ENCODE measurements at regions not wholly inside any gene's neighbourhood (a gene's known extent, or its start where the extent isn't known, plus 50 kb on each side); places are given as distances from the start of the nearest gene placed in this dataset.
"Not testable (repeated sequence)": the region's sequence is repeated elsewhere in the genome, so short reads cannot be mapped to it uniquely, and the experiment has no call there.

DNA sequence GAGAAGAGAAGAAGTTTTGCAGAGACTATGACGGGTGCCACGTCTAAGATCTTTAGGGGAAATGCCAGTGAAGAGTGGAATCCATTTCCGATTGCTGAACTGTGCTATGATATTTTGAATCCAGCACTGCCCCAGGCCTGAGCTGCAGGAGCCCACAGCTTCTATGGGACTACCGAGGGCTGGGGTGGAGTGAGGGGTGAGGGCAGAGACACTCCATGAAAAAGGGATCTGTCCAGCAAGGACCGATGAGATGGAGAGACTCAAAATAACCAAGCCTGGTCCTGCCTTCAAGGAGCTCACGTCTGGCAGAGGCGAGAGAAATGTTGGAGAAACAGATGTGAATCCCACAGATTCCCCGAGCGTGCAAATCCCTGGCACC is 79.8 kb upstream of the MEF2A start:
- peak overlapping the region; percentile 21 for H3K27ac Mint-ChIP-seq
- peak; percentile 31 for ATAC-seq (ENCODE audit: low read depth)

GRCh38 chr15:99486371-99487336 is 79.1 kb upstream of the MEF2A start:
- H3K4me1 Mint-ChIP-seq, result peaks cover 15% of the 10 kb centered on the region
- H3K27ac Mint-ChIP-seq, result peak overlapping the region; percentile 21
- no peaks in the 10 kb centered on the region for H3K27me3 Mint-ChIP-seq
- H3K4me3 Mint-ChIP-seq, result peak overlapping the region; percentile 73
- ATAC-seq (ENCODE audit: low read depth), result peak; percentile 52
- no peaks in the 10 kb centered on the region for H3K36me3 Mint-ChIP-seq
- DNase-seq (ENCODE audit: low spot score in 2 of 2), result no peak
- H3K9me3 Mint-ChIP-seq, result no peaks in the 10 kb centered on the region

More for the DNA sequence above, 79.8 kb upstream of the MEF2A start:
- no peaks in the 10 kb centered on the region for H3K36me3 Mint-ChIP-seq
- H3K4me1 Mint-ChIP-seq, result peaks cover 15% of the 10 kb centered on the region
- H3K4me3 Mint-ChIP-seq, result peak overlapping the region; percentile 73
- no peaks in the 10 kb centered on the region for H3K9me3 Mint-ChIP-seq
- H3K27me3 Mint-ChIP-seq, result no peaks in the 10 kb centered on the region
- DNase-seq (ENCODE audit: low spot score in 2 of 2), result no peak

GRCh38 chr15:99487337-99487730 is 78.5 kb upstream of the MEF2A start:
- Mint-ChIP-seq H3K4me3 (peak overlapping the region; percentile 8), H3K27me3 (no peaks in the 10 kb centered on the region), H3K27ac (no peak overlapping the region), H3K9me3 (no peaks in the 10 kb centered on the region), H3K4me1 (peaks cover 15% of the 10 kb centered on the region), H3K36me3 (no peaks in the 10 kb centered on the region)
- ATAC-seq (ENCODE audit: low read depth) (no peak), DNase-seq (ENCODE audit: low spot score in 2 of 2) (no peak)

DNA sequence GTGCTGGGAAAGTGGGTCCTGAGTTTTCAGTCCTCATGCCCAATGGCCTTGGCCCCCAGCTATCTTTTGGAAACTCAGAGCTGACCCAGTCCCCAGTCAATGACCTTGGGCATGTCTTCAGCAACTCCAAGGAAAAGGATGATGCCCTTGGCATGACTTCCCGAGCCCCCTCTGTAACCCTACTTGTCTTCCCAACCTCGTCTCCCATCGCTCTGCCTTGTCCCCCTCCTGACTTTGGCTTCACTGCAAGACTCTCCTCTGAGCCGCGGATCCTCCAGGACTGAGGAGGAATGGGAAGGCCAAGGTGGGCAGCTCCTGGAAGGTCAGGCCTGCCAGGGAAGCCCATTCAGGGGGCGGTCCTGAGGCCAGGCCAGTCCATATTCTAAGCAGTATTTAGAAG is 73.5 kb upstream of the MEF2A start:
- DNase-seq (ENCODE audit: low spot score in 2 of 2) (no peak), ATAC-seq (ENCODE audit: low read depth) (no peak)
- Mint-ChIP-seq H3K9me3 (no peaks in the 10 kb centered on the region), H3K4me1 (peaks cover 14% of the 10 kb centered on the region), H3K27ac (no peak overlapping the region), H3K4me3 (no peak overlapping the region), H3K27me3 (no peaks in the 10 kb centered on the region), H3K36me3 (no peaks in the 10 kb centered on the region)

GRCh38 chr15:99492716-99493115 is 73.1 kb upstream of the MEF2A start:
- H3K36me3 Mint-ChIP-seq, result no peaks in the 10 kb centered on the region
- H3K27me3 Mint-ChIP-seq, result no peaks in the 10 kb centered on the region
- H3K4me1 Mint-ChIP-seq, result peaks cover 11% of the 10 kb centered on the region
- H3K9me3 Mint-ChIP-seq, result no peaks in the 10 kb centered on the region
- no peak overlapping the region for H3K27ac Mint-ChIP-seq
- DNase-seq (ENCODE audit: low spot score in 2 of 2) (no peak), ATAC-seq (ENCODE audit: low read depth) (no peak)
- H3K4me3 Mint-ChIP-seq, result no peak overlapping the region

DNA sequence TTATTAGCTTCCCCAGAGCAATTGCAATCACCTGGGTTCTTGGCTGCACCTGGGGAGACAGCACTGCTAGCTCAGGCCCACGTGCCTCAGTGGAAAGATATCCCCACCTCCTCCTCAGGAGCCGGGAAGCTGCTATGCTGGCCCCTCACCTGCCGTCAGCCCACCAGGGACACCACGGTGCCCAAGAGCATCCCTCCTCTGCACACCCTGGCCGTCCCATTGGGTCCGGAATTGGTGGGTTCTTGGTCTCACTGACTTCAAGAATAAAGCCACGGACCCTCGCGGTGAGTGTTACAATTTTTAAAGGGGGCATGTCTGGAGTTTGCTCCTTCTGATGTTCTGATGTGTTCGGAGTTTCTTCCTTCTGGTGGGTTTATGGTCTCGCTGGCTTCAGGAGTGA is 72.3 kb upstream of the MEF2A start:
- DNase-seq (ENCODE audit: low spot score in 2 of 2), result no peak
- peaks cover 11% of the 10 kb centered on the region for H3K4me1 Mint-ChIP-seq
- H3K4me3 Mint-ChIP-seq, result no peak overlapping the region
- H3K27me3 Mint-ChIP-seq, result no peaks in the 10 kb centered on the region
- H3K9me3 Mint-ChIP-seq, result no peaks in the 10 kb centered on the region
- H3K27ac Mint-ChIP-seq, result no peak overlapping the region
- no peaks in the 10 kb centered on the region for H3K36me3 Mint-ChIP-seq
- no peak for ATAC-seq (ENCODE audit: low read depth)

DNA sequence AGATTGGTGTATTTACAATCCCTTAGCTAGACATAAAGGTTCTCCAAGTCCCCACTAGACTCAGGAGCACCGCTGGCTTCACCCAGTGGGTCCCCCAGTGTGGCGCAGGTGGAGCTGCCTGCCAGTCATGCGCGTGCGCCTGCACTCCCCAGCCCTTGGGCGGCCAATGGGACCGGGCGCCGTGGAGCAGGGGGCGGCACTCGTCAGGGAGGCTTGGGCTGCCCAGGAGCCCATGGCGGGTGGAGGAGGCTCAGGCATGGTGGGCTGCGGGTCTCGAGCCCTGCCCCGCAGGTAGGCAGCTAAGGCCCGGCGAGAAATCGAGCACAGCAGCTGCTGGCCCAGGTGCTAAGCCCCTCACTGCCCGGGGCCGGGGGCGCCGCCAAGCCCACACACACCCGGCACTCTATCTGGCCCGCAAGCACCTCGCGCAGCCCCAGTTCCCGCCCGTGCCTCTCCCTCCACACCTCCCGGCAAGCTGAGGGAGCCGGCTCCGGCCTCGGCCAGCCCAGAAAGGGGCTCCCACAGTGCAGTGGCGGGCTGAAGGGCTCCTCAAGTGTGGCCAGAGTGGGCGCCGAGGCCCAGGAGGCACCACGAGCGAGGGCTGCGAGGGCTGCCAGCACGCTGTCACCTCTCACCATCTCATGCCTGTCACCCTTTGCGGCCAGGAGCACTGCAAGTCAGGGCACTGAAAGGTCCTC is 71.1 kb upstream of the MEF2A start:
- ATAC-seq (ENCODE audit: low read depth); H3K4me3 Mint-ChIP-seq; H3K27ac Mint-ChIP-seq; H3K9me3 Mint-ChIP-seq; H3K27me3 Mint-ChIP-seq; DNase-seq (ENCODE audit: low spot score in 2 of 2); H3K36me3 Mint-ChIP-seq: not testable (repeated sequence)
- H3K4me1 Mint-ChIP-seq, result peaks cover 11% of the 10 kb centered on the region

- H3K9me3 Mint-ChIP-seq, result no peaks in the 10 kb centered on the region
- peak overlapping the region; percentile 5 for H3K27ac Mint-ChIP-seq
- ATAC-seq (ENCODE audit: low read depth) (peak; percentile 29), DNase-seq (ENCODE audit: low spot score in 2 of 2) (no peak)
- no peaks in the 10 kb centered on the region for H3K36me3 Mint-ChIP-seq
- peaks cover 14% of the 10 kb centered on the region for H3K4me1 Mint-ChIP-seq
- H3K27me3 Mint-ChIP-seq, result no peaks in the 10 kb centered on the region
- peak overlapping the region; percentile 64 for H3K4me3 Mint-ChIP-seq
Measured at GRCh38 chr15:99495430-99496301, 70.1 kb upstream of the MEF2A start.

DNA sequence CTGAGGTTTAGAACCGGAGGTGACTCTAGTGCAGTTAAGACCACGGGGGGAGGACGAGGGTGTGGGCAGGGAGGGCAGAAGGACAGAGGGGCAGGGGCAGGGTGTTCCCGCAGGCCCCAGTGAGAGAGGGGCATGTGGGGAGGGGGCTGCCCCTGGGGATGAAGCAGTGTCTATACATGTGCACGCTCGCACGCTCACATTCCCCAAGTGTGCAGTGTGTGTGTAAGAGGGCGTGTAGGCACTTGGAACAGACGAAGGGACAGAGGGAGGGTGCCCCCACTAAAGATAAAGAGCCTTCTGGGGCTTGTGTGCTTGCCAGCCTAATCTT is 69.5 kb upstream of the MEF2A start:
- H3K4me3 Mint-ChIP-seq, result peak overlapping the region; percentile 64
- DNase-seq (ENCODE audit: low spot score in 2 of 2) (no peak), ATAC-seq (ENCODE audit: low read depth) (no peak)
- H3K27ac Mint-ChIP-seq, result peak overlapping the region; percentile 5
- H3K9me3 Mint-ChIP-seq, result no peaks in the 10 kb centered on the region
- H3K36me3 Mint-ChIP-seq, result no peaks in the 10 kb centered on the region
- H3K4me1 Mint-ChIP-seq, result peaks cover 14% of the 10 kb centered on the region
- no peaks in the 10 kb centered on the region for H3K27me3 Mint-ChIP-seq

GRCh38 chr15:99502182-99502581 is 63.6 kb upstream of the MEF2A start:
- peak; percentile 79 for ATAC-seq (ENCODE audit: low read depth)
- Mint-ChIP-seq H3K27ac (peak overlapping the region; percentile 98), H3K4me3 (peak overlapping the region; percentile 65), H3K36me3 (no peaks in the 10 kb centered on the region), H3K4me1 (peaks cover 44% of the 10 kb centered on the region), H3K9me3 (no peaks in the 10 kb centered on the region), H3K27me3 (no peaks in the 10 kb centered on the region)
- DNase-seq (ENCODE audit: low spot score in 2 of 2), result peak in 1 of 2 donors; percentile 58

GRCh38 chr15:99502661-99503060 is 63.1 kb upstream of the MEF2A start:
- ATAC-seq (ENCODE audit: low read depth), result no peak
- H3K9me3 Mint-ChIP-seq, result no peaks in the 10 kb centered on the region
- H3K27ac Mint-ChIP-seq, result peak overlapping the region; percentile 98
- H3K27me3 Mint-ChIP-seq, result no peaks in the 10 kb centered on the region
- peak overlapping the region; percentile 65 for H3K4me3 Mint-ChIP-seq
- peaks cover 48% of the 10 kb centered on the region for H3K4me1 Mint-ChIP-seq
- no peaks in the 10 kb centered on the region for H3K36me3 Mint-ChIP-seq
- DNase-seq (ENCODE audit: low spot score in 2 of 2), result no peak

GRCh38 chr15:99503411-99503810 is 62.4 kb upstream of the MEF2A start:
- Mint-ChIP-seq H3K27me3 (no peaks in the 10 kb centered on the region), H3K36me3 (no peaks in the 10 kb centered on the region), H3K27ac (peak overlapping the region; percentile 98), H3K9me3 (no peaks in the 10 kb centered on the region), H3K4me1 (peaks cover 54% of the 10 kb centered on the region), H3K4me3 (peak overlapping the region; percentile 68)
- ATAC-seq (ENCODE audit: low read depth), result no peak
- no peak for DNase-seq (ENCODE audit: low spot score in 2 of 2)

DNA sequence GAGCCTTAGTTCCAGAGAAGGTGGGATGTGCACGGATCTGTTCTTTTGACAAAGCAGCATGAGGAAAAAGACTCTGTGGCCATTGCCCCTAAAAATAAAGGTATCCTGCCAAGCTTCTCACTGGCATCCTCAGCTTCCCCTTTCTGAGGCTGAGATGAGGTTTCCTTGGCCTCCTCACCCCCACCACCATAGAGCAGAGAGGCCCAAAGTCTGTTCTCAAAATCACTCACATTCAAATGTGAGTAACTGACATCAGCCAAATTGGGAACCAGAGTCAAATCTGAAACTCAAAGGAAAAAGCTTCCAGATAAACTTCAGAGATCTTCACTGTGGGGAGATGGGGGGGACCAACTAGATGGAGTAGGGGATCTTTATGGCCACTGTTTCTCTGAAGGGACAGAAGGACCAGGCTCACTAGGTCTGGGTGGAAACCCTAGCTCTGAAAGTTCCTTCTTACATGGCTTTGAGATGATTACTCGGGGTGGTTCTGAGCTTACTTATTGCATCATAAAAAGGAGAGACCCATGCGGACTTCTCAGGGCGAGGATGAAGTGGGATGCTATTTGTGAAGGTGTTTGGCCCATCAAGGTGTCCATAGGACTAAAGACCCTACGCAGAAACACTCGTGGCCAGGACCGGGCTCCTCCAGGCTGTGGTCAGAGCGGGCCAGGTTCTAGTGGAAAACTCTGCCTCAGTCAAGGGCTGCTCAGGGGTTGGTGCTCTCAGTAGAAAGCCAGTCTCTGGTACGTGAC is 61.5 kb upstream of the MEF2A start:
- DNase-seq (ENCODE audit: low spot score in 2 of 2) (no peak), ATAC-seq (ENCODE audit: low read depth) (peak; percentile 51)
- Mint-ChIP-seq H3K27ac (peak overlapping the region; percentile 98), H3K27me3 (no peaks in the 10 kb centered on the region), H3K4me3 (peak overlapping the region; percentile 46), H3K36me3 (no peaks in the 10 kb centered on the region), H3K4me1 (peaks cover 60% of the 10 kb centered on the region), H3K9me3 (no peaks in the 10 kb centered on the region)

Data from memory B cell (primary cell).